Stimulated activated CD4-positive, alpha-beta T cell treated with anti-CD3 and anti-CD28 coated beads, Interleukin-1b, Interleukin-23, amount 100 ng/mL, for 4 hours (primary cell): ENCODE measurements at regions not wholly inside any gene's neighbourhood (a gene's known extent, or its start where the extent isn't known, plus 50 kb on each side); places are given as distances from the start of the nearest gene placed in this dataset.

Experiments used
- DNase-seq, 2 donors: peaks; one replicate each; pipeline ENCODE4 v3.0.0-alpha.2; 2020; ENCODE audit warnings: low read depth in 2 of 2

GRCh38 chr13:103210348-103210747, 144.1 kb upstream of the SLC10A2 start:
- DNase-seq = no peak

GRCh38 chr13:103203735-103204330, 137.6 kb upstream of the SLC10A2 start:
- no peak for DNase-seq

GRCh38 chr13:103200118-103200885, 134.1 kb upstream of the SLC10A2 start:
- no peak for DNase-seq

GRCh38 chr13:103199380-103200088, 133.3 kb upstream of the SLC10A2 start:
- DNase-seq = no peak

- no peak for DNase-seq
Measured at GRCh38 chr13:103196356-103196755, 130.1 kb upstream of the SLC10A2 start.

- DNase-seq = no peak
Measured at GRCh38 chr13:103195762-103196161, 129.5 kb upstream of the SLC10A2 start.

- DNase-seq = no peak
Measured at GRCh38 chr13:103194871-103195270, 128.7 kb upstream of the SLC10A2 start.

- DNase-seq = no peak
Measured at GRCh38 chr13:103192511-103193135, 126.4 kb upstream of the SLC10A2 start.

GRCh38 chr13:103190841-103191240, 124.6 kb upstream of the SLC10A2 start:
- DNase-seq = no peak

GRCh38 chr13:103188713-103189326, 122.6 kb upstream of the SLC10A2 start:
- DNase-seq = no peak

GRCh38 chr13:103187721-103188156, 121.5 kb upstream of the SLC10A2 start:
- DNase-seq = no peak

GRCh38 chr13:103184413-103184812, 118.2 kb upstream of the SLC10A2 start:
- no peak for DNase-seq

- no peak for DNase-seq
Measured at GRCh38 chr13:103178986-103179943, 113.0 kb upstream of the SLC10A2 start.

GRCh38 chr13:103174966-103175365, 108.7 kb upstream of the SLC10A2 start:
- no peak for DNase-seq

GRCh38 chr13:103168901-103169508, 102.8 kb upstream of the SLC10A2 start:
- no peak for DNase-seq

GRCh38 chr13:103164251-103164650, 98.0 kb upstream of the SLC10A2 start:
- DNase-seq = no peak

GRCh38 chr13:103161476-103161875, 95.3 kb upstream of the SLC10A2 start:
- no peak for DNase-seq

- no peak for DNase-seq
Measured at GRCh38 chr13:103157434-103158145, 91.4 kb upstream of the SLC10A2 start.

- DNase-seq = no peak
Measured at GRCh38 chr13:103157016-103157415, 90.8 kb upstream of the SLC10A2 start.
